Mesendoderm (in vitro differentiated cells): ENCODE measurements at regions not wholly inside any gene's neighbourhood (a gene's known extent, or its start where the extent isn't known, plus 50 kb on each side); places are given as distances from the start of the nearest gene placed in this dataset.

ENCODE experiments used
- DNase-seq: peaks from one replicate; pipeline ENCODE4 v3.0.0; 2013
- H2AK5ac ChIP-seq: 2 replicates; pipeline ENCODE4 v1.6.1; 2013; ENCODE audit warnings: low read length, inconsistent platforms
- H2BK120ac ChIP-seq: 2 replicates; pipeline ENCODE4 v1.6.1; 2013; ENCODE audit warnings: low read depth, mild to moderate bottlenecking, low read length, moderate library complexity, mixed read lengths
- H2BK15ac ChIP-seq: replicated peaks from 2 replicates; pipeline ENCODE4 v1.6.1; 2013; ENCODE audit warnings: low read depth, mild to moderate bottlenecking, moderate library complexity
- H2BK5ac ChIP-seq: 2 replicates; pipeline ENCODE4 v1.6.1; 2013; ENCODE audit warnings: low read length, inconsistent platforms
- H3K18ac ChIP-seq: 2 replicates; pipeline ENCODE4 v1.6.1; 2013; ENCODE audit warnings: mild to moderate bottlenecking, low read length, mixed read lengths
- H3K23ac ChIP-seq: one replicate; pipeline ENCODE4 v1.6.1; 2013; ENCODE audit warnings: low read length
- H3K27ac ChIP-seq: 2 replicates; pipeline ENCODE4 v1.5.1; 2013; ENCODE audit warnings: low read depth, mild to moderate bottlenecking, inconsistent platforms, low read length, moderate library complexity
- H3K27me3 ChIP-seq: 2 replicates; pipeline ENCODE4 v1.6.1; 2013; ENCODE audit warnings: low read length, control low read depth, mild to moderate bottlenecking, inconsistent platforms; ENCODE audit not compliant: insufficient read depth, poor library complexity
- H3K36me3 ChIP-seq: 2 replicates; pipeline ENCODE4 v1.6.1; 2013; ENCODE audit warnings: low read length, inconsistent platforms; ENCODE audit not compliant: control insufficient read depth, insufficient read depth
- H3K4ac ChIP-seq: one replicate; pipeline ENCODE4 v1.6.1; 2013; ENCODE audit warnings: low read depth, mild to moderate bottlenecking, low read length, moderate library complexity
- H3K4me1 ChIP-seq: 2 replicates; pipeline ENCODE4 v1.6.1; 2013; ENCODE audit warnings: low read depth, low read length, inconsistent platforms; ENCODE audit not compliant: control insufficient read depth
- H3K4me2 ChIP-seq: 2 replicates; pipeline ENCODE4 v1.6.1; 2013; ENCODE audit warnings: low read length
- H3K4me3 ChIP-seq: 2 replicates; pipeline ENCODE4 v1.5.1; 2013; ENCODE audit warnings: mild to moderate bottlenecking, low read length
- H3K56ac ChIP-seq: one replicate; pipeline ENCODE4 v1.6.1; 2013; ENCODE audit warnings: low read length
- H3K79me1 ChIP-seq: 2 replicates; pipeline ENCODE4 v1.6.1; 2013; ENCODE audit warnings: low read length, inconsistent platforms
- H3K79me2 ChIP-seq: 2 replicates; pipeline ENCODE4 v1.6.1; 2013; ENCODE audit warnings: mild to moderate bottlenecking, low read length; ENCODE audit not compliant: control insufficient read depth, insufficient read depth
- H3K9ac ChIP-seq: 2 replicates; pipeline ENCODE4 v1.6.1; 2013; ENCODE audit warnings: low read length, inconsistent platforms
- H4K5ac ChIP-seq: one replicate; pipeline ENCODE4 v1.6.1; 2013; ENCODE audit warnings: low read length
- H4K8ac ChIP-seq: one replicate; pipeline ENCODE4 v1.6.1; 2013; ENCODE audit warnings: low read depth, mild to moderate bottlenecking, control low read depth, low read length, moderate library complexity

DNA sequence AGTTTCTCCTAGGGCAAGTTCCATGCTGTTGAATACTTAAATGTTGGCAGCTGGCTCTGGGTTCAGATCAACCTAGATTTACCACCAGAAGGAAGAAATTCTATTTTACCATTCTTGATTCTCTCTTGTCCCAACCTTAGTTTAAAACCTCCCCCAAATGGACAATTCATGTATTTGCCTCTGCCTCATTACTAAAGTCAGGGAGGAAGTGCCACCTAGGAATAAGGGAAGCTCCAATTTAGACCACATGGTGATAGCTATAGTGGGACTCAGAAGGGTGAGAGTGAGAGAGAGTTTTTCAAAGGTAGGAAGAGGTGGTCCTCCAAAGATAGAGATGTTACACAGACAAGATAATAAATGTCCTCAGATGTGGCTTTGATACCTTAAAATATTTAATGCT lies 53.4 kb upstream of the PAM start:
- Histone ChIP-seq H3K4me3 (no peak overlapping the region), H3K18ac (no peak overlapping the region)

More for the DNA sequence above, 53.4 kb upstream of the PAM start:
- Histone ChIP-seq H4K5ac (no peak overlapping the region), H3K79me1 (no peaks in the 10 kb centered on the region), H3K4me2 (no peak overlapping the region), H2BK5ac (no peak overlapping the region), H2BK120ac (no peak overlapping the region), H3K36me3 (no peaks in the 10 kb centered on the region), H3K79me2 (no peaks in the 10 kb centered on the region), H2AK5ac (no peak overlapping the region), H3K56ac (no peak overlapping the region), H3K4ac (no peak overlapping the region), H3K27ac (no peak overlapping the region), H2BK15ac (no peak overlapping the region), H3K23ac (no peak overlapping the region), H3K9ac (no peak overlapping the region), H3K4me1 (no peaks in the 10 kb centered on the region), H4K8ac (no peak overlapping the region), H3K27me3 (no peaks in the 10 kb centered on the region)
- DNase-seq, result no peak
